GM12878 (cell line): ENCODE measurements at regions not wholly inside any gene's neighbourhood (a gene's known extent, or its start where the extent isn't known, plus 50 kb on each side); places are given as distances from the start of the nearest gene placed in this dataset.

ENCODE experiments used
- ATAC-seq: fragments of 200-7000 bp; cut with Tn5 transposase; 3 replicates; pipeline ENCODE4 v1.9.1; 2020; ENCODE audit warnings: mild to moderate bottlenecking, moderate library complexity
- BruUV-seq: library from RNA; stranded (reverse); fragments of 400-500 nt; replicated peaks from 2 replicates; lab custom pipeline; 2021; lab: Mats Ljungman, UMichigan
- CTCF ChIA-PET: fragments of 300-600 bp; sonication (Branson Sonifier 250); formaldehyde crosslinking; extraction: SDS; loops from one replicate; lab custom pipeline; 2021; ENCODE audit warnings: inconsistent platforms; lab: Yijun Ruan, JAX
- POLR2A ChIA-PET: fragments of 350-600 bp; formaldehyde crosslinking; extraction: SDS; loops from one replicate; lab custom pipeline; 2021; ENCODE audit warnings: inconsistent platforms; lab: Charles Lee
- RAD21 ChIA-PET: fragments of 300-600 bp; sonication (Branson Sonifier 250); formaldehyde crosslinking; loops from one replicate; lab custom pipeline; 2023; ENCODE audit warnings: antibody characterized with exemption; ENCODE audit not compliant: unreplicated experiment; lab: Charles Lee
- SMC1A ChIA-PET: fragments of 300-600 bp; sonication (Branson Sonifier 250); formaldehyde crosslinking; loops from one replicate; lab custom pipeline; 2023; ENCODE audit not compliant: unreplicated experiment, uncharacterized antibody; lab: Charles Lee
- DNase-seq: peaks from one replicate; pipeline ENCODE4 v3.0.0-alpha.2; 2011; ENCODE audit warnings: low read depth, low spot score
- FAIRE-seq: peaks from 3 replicates; lab custom pipeline; 2011; peaks lifted over from hg19 to GRCh38; lab: Jason Lieb, UNC
- H2AFZ ChIP-seq: 2 replicates; pipeline ENCODE4 v1.6.0; 2011; ENCODE audit warnings: low read depth, low read length, control low read depth; ENCODE audit not compliant: control insufficient read depth
- H3K27ac ChIP-seq: 2 replicates; pipeline ENCODE4 v1.5.1; 2011; ENCODE audit warnings: control low read depth; ENCODE audit not compliant: control insufficient read depth, insufficient read depth
- H3K27me3 ChIP-seq, 2 experiments: replicated peaks in 1 of 2; 2 replicates each; pipeline versions ENCODE4 v1.6.0 to v1.6.1; 2011; ENCODE audit warnings: low read length in 1 of 2; ENCODE audit not compliant: control insufficient read depth in 2 of 2, insufficient read depth in 2 of 2
- H3K36me3 ChIP-seq, 2 experiments: 2 replicates each; pipeline ENCODE4 v1.5.1; 2011; ENCODE audit warnings: low read length in 1 of 2; ENCODE audit not compliant: control insufficient read depth in 2 of 2, insufficient read depth in 2 of 2
- H3K4me1 ChIP-seq: 2 replicates; pipeline ENCODE4 v1.6.1; 2011; ENCODE audit warnings: mild to moderate bottlenecking, low read length, moderate library complexity, mixed read lengths; ENCODE audit not compliant: control insufficient read depth, insufficient read depth
- H3K4me2 ChIP-seq: 2 replicates; pipeline ENCODE4 v1.6.0; 2011; ENCODE audit warnings: control low read depth; ENCODE audit not compliant: control insufficient read depth, insufficient read depth
- H3K4me3 ChIP-seq: fragments of 200-600 bp; sonication (generic); 2 replicates; pipeline ENCODE4 v1.5.1; 2016
- H3K79me2 ChIP-seq: 2 replicates; pipeline ENCODE4 v1.6.0; 2011; ENCODE audit warnings: low read length; ENCODE audit not compliant: control insufficient read depth, insufficient read depth
- H3K9ac ChIP-seq: 2 replicates; pipeline ENCODE4 v1.8.0; 2011; ENCODE audit warnings: low read length, control low read depth, mixed read lengths; ENCODE audit not compliant: control insufficient read depth, insufficient read depth
- H3K9me3 ChIP-seq: replicated peaks from 3 replicates; pipeline ENCODE4 v1.5.1; 2011; ENCODE audit warnings: mild to moderate bottlenecking, low read length; ENCODE audit not compliant: control insufficient read depth, insufficient read depth
- H4K20me1 ChIP-seq: 2 replicates; pipeline ENCODE4 v1.6.0; 2011; ENCODE audit not compliant: control insufficient read depth, insufficient read depth
- ATF7 ChIP-seq: fragments of 450-650 bp; IDR thresholded peaks from 2 replicates; pipeline ENCODE4 v1.6.1; 2016; ENCODE audit warnings: low read depth, mild to moderate bottlenecking
- BCLAF1 ChIP-seq: fragments of 450-650 bp; IDR thresholded peaks from 2 replicates; pipeline ENCODE4 v1.6.1; 2017; ENCODE audit warnings: antibody characterized with exemption, mild to moderate bottlenecking, moderate library complexity
- IKZF2 ChIP-seq, 2 experiments: fragments of 450-650 bp; IDR thresholded peaks; 2 replicates each; pipeline ENCODE4 v1.6.1; 2017; ENCODE audit warnings: mild to moderate bottlenecking in 2 of 2, moderate library complexity in 2 of 2
- KAT2A ChIP-seq: conservative IDR thresholded peaks from 2 replicates; pipeline ENCODE4 v1.6.1; 2011; ENCODE audit warnings: low read depth, low read length; ENCODE audit not compliant: control insufficient read depth
- MEF2A ChIP-seq: IDR thresholded peaks from 2 replicates; pipeline ENCODE4 v1.6.1; 2011; ENCODE audit warnings: low read depth, mild to moderate bottlenecking, low read length, moderate library complexity; ENCODE audit not compliant: insufficient read depth
- MYB ChIP-seq: fragments of 150-350 bp; IDR thresholded peaks from 2 replicates; pipeline ENCODE4 v1.6.1; 2014; ENCODE audit warnings: mild to moderate bottlenecking, low read depth, low read length, borderline replicate concordance
- NFXL1 ChIP-seq: fragments of 450-650 bp; IDR thresholded peaks from 2 replicates; pipeline ENCODE4 v1.6.1; 2017; ENCODE audit warnings: antibody characterized with exemption, mild to moderate bottlenecking, borderline replicate concordance
- PAX8 ChIP-seq: fragments of 450-650 bp; IDR thresholded peaks from 2 replicates; pipeline ENCODE4 v1.6.1; 2017; ENCODE audit warnings: mild to moderate bottlenecking, moderate library complexity
- PML ChIP-seq: IDR thresholded peaks from 2 replicates; pipeline ENCODE4 v1.6.1; 2012; ENCODE audit warnings: low read length, inconsistent platforms
- POLR2A ChIP-seq: IDR thresholded peaks from 2 replicates; pipeline ENCODE4 v1.6.1; 2011; ENCODE audit warnings: low read depth, mild to moderate bottlenecking, low read length
- RAD21 ChIP-seq: IDR thresholded peaks from 2 replicates; pipeline ENCODE4 v1.6.1; 2011; ENCODE audit warnings: mild to moderate bottlenecking, low read depth, low read length, moderate library complexity; ENCODE audit not compliant: insufficient read depth
- SIN3A ChIP-seq: IDR thresholded peaks from 2 replicates; pipeline ENCODE4 v1.6.1; 2012; ENCODE audit warnings: low read depth, low read length, improper control_type of control experiment
- SMC3 ChIP-seq: IDR thresholded peaks from 2 replicates; pipeline ENCODE4 v1.6.1; 2011; ENCODE audit warnings: low read length, improper control_type of control experiment, borderline replicate concordance
- SP1 ChIP-seq: IDR thresholded peaks from one replicate; pipeline ENCODE4 v1.6.1; 2011; ENCODE audit warnings: low read depth, low read length
- SUZ12 ChIP-seq: fragments of 200-600 bp; sonication (generic); IDR thresholded peaks from one replicate; pipeline ENCODE4 v1.6.1; 2018; ENCODE audit warnings: antibody characterized with exemption, mild to moderate bottlenecking; ENCODE audit not compliant: unreplicated experiment
- ZNF384 ChIP-seq: IDR thresholded peaks from 2 replicates; pipeline ENCODE4 v1.6.1; 2012; ENCODE audit warnings: low read depth, mild to moderate bottlenecking, low read length, improper control_type of control experiment, borderline replicate concordance
- WGBS: methylation state at CpG from one replicate; pipeline ENCODE4 v1.1.6; 2016; ENCODE audit warnings: low lambda C conversion rate; ENCODE audit not compliant: insufficient replicate concordance, insufficient coverage; ENCODE audit errors: missing lambda C conversion rate; 5-methylcytosine and 5-hydroxymethylcytosine counted together
- in situ Hi-C: fragments of 300-500 bp; cut with MboI; formaldehyde crosslinking; loops from 9 replicates; pipeline ENCODE4 v1.14.3; 2018; ENCODE audit warnings: mixed read lengths
- intact Hi-C: fragments of 100-400 bp; cut with micrococcal nuclease; formaldehyde crosslinking; loops from one replicate; pipeline ENCODE4 v1.14.2; 2022; ENCODE audit not compliant: unreplicated experiment

- H3K9me3 ChIP-seq = no peaks in the 10 kb centered on the region
- SMC1A ChIA-PET = no interaction called here
- H3K36me3 ChIP-seq = no peaks in the 10 kb centered on the region
- no peaks in the 10 kb centered on the region for H3K79me2 ChIP-seq
- TF ChIP-seq MYB (no peak), ZNF384 (no peak), PAX8 (no peak)
- TF ChIP-seq, all 136 proteins: peak for 0
- H4K20me1 ChIP-seq = no peaks in the 10 kb centered on the region
- H3K9ac ChIP-seq = no peak overlapping the region
- ATAC-seq = no peak
- CTCF ChIA-PET = no interaction called here
- no peak for FAIRE-seq
- no TSS peak for BruUV-seq
- no peak overlapping the region for H3K4me2 ChIP-seq
- no peaks in the 10 kb centered on the region for H3K4me1 ChIP-seq
- H3K27me3 ChIP-seq = no peaks in the 10 kb centered on the region
- in situ Hi-C loops = no loop called here
- WGBS = 18% methylated on average over 4 of the region's 4 CpGs
- H3K27ac ChIP-seq = no peak overlapping the region
- RAD21 ChIA-PET = no interaction called here
- POLR2A ChIA-PET = no interaction called here
- H2AFZ ChIP-seq = no peak overlapping the region
- DNase-seq = no peak
- intact Hi-C loops = no loop called here
- H3K4me3 ChIP-seq = no peak overlapping the region
Observed at GRCh38 chr13:105089858-105090643, 1445.4 kb downstream of the EFNB2 start.

- no peak overlapping the region for H3K4me3 ChIP-seq
- H3K36me3 ChIP-seq = no peaks in the 10 kb centered on the region
- FAIRE-seq = no peak
- H4K20me1 ChIP-seq = no peaks in the 10 kb centered on the region
- intact Hi-C loops (no loop called here), in situ Hi-C loops (no loop called here)
- no peak overlapping the region for H3K27ac ChIP-seq
- H3K9me3 ChIP-seq = no peaks in the 10 kb centered on the region
- no peak for ATAC-seq
- no peak overlapping the region for H3K9ac ChIP-seq
- WGBS = 25% methylated on average over 4 of the region's 4 CpGs
- ChIA-PET RAD21 (no interaction called here), SMC1A (interaction anchor here (1.0 kb wide), 1 partner anchor 856 kb away, joined by 3 read pairs; no protein-coding TSS in a partner anchor), CTCF (no interaction called here), POLR2A (no interaction called here)
- no peaks in the 10 kb centered on the region for H3K27me3 ChIP-seq
- H3K79me2 ChIP-seq = no peaks in the 10 kb centered on the region
- BruUV-seq = no TSS peak
- no peaks in the 10 kb centered on the region for H3K4me1 ChIP-seq
- DNase-seq = no peak
- H2AFZ ChIP-seq = 0 out of 2 replicates have a peak overlapping the region, but pooled peaks have one; percentile 34
- H3K4me2 ChIP-seq = no peak overlapping the region
- TF ChIP-seq SMC3 (no peak), SP1 (no peak), NFXL1 (no peak), BCLAF1 (no peak), SIN3A (no peak), POLR2A (no peak), PML (no peak), RAD21 (no peak), SUZ12 (no peak), IKZF2 (IDR thresholded peaks at IDR 0.05) (no peak), KAT2A (no peak), ATF7 (no peak), MEF2A (no peak)
Observed at GRCh38 chr13:105087945-105088344, 1447.5 kb downstream of the EFNB2 start.
